ENCODE measurements at regions not wholly inside any gene's neighbourhood (a gene's known extent, or its start where the extent isn't known, plus 50 kb on each side); places are given as distances from the start of the nearest gene placed in this dataset.

- no peak for DNase-seq
These were observed 875.2 kb downstream of the BRD1 start for GRCh38 chr22:48952256-48953102.

GRCh38 chr22:48951836-48952235 lies 875.8 kb downstream of the BRD1 start:
- no peak for DNase-seq

- no peak for DNase-seq
These were observed 877.3 kb downstream of the BRD1 start for GRCh38 chr22:48950151-48950915.

- DNase-seq, result no peak
These were observed 878.1 kb downstream of the BRD1 start for GRCh38 chr22:48949375-48950149.

GRCh38 chr22:48948575-48949170 lies 879.0 kb downstream of the BRD1 start:
- DNase-seq, result no peak

- DNase-seq, result no peak
These were observed 880.0 kb downstream of the BRD1 start for GRCh38 chr22:48947636-48948035.

- no peak for DNase-seq
These were observed 881.8 kb downstream of the BRD1 start for GRCh38 chr22:48945621-48946458.

- DNase-seq, result no peak
These were observed 882.7 kb downstream of the BRD1 start for GRCh38 chr22:48944751-48945620.

GRCh38 chr22:48944433-48944750 lies 883.3 kb downstream of the BRD1 start:
- DNase-seq, result no peak

GRCh38 chr22:48943567-48944432 lies 883.9 kb downstream of the BRD1 start:
- DNase-seq, result no peak

GRCh38 chr22:48942698-48943566 lies 884.7 kb downstream of the BRD1 start:
- no peak for DNase-seq

GRCh38 chr22:48941903-48942575 lies 885.6 kb downstream of the BRD1 start:
- no peak for DNase-seq

GRCh38 chr22:48941033-48941902 lies 886.4 kb downstream of the BRD1 start:
- DNase-seq, result no peak

- DNase-seq, result no peak
These were observed 887.2 kb downstream of the BRD1 start for GRCh38 chr22:48940266-48941032.

GRCh38 chr22:48939441-48940265 lies 888.0 kb downstream of the BRD1 start:
- no peak for DNase-seq

- DNase-seq, result no peak
These were observed 888.9 kb downstream of the BRD1 start for GRCh38 chr22:48938741-48939140.

All from activated CD4-positive, alpha-beta T cell treated with anti-CD3 and anti-CD28 coated beads for 1 hour (primary cell).